ENCODE measurements at regions not wholly inside any gene's neighbourhood (a gene's known extent, or its start where the extent isn't known, plus 50 kb on each side); places are given as distances from the start of the nearest gene placed in this dataset.

DNA sequence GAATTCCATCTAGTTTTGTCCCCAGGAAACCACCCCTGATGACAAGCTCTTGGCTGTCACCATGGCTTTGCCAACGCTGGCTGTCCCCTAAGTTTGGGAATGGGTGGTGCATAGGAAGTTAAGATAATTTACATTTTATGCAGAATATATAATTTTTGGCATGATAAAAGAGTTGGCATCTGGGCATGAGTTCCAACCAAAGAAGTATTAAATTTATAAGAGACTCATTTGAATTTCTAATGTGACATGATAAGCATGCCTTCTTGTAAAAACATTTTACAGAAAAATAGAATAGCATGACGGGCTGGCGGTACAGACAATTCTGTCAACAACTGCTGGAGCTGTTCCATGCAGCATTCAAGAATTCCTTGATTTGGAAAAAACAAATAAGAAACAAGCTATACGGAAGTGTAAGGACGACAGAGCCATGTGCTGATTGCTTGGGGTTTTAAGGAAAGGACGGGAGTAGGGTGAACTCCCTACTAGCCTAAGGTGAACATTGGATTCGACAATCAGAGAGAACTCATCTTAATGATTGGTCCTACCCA is 106.8 kb upstream of the C1orf21 start:
- TF ChIP-seq, protein P1, sequence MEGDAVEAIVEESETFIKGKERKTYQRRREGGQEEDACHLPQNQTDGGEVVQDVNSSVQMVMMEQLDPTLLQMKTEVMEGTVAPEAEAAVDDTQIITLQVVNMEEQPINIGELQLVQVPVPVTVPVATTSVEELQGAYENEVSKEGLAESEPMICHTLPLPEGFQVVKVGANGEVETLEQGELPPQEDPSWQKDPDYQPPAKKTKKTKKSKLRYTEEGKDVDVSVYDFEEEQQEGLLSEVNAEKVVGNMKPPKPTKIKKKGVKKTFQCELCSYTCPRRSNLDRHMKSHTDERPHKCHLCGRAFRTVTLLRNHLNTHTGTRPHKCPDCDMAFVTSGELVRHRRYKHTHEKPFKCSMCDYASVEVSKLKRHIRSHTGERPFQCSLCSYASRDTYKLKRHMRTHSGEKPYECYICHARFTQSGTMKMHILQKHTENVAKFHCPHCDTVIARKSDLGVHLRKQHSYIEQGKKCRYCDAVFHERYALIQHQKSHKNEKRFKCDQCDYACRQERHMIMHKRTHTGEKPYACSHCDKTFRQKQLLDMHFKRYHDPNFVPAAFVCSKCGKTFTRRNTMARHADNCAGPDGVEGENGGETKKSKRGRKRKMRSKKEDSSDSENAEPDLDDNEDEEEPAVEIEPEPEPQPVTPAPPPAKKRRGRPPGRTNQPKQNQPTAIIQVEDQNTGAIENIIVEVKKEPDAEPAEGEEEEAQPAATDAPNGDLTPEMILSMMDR (IDR thresholded peaks at IDR 0.05; ENCODE audit: insufficient read depth, low read length, severe bottlenecking), result no peak
- H3K27me3 ChIP-seq (ENCODE audit: control insufficient read depth, insufficient read depth, low read length), result no peaks in the 10 kb centered on the region
- no peak for DNase-seq (ENCODE audit: low read depth)
- no peaks in the 10 kb centered on the region for H3K36me3 ChIP-seq (ENCODE audit: control insufficient read depth, insufficient read depth, low read length)
- FAIRE-seq, result no peak
- H3K4me3 ChIP-seq (ENCODE audit: low read depth, low read length), result no peak overlapping the region

DNA sequence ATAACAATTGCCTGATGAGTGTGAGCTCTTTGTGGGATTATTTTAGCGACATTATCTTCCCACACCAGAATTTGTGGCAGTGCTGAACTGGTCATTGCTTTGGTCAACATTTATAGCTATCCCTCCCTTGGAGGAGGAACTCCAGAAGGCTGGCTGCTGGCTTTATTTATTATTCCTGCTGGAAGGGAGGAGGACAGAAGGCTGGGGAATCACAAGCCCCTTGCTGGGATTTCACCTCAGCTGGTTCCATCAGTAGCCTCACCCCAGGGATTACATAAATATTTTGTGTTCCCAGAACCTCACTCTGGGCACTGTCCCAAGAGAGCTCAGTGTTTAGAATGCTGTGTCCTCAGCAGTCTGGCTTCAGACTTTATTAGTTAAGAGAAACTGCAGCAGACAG is 102.8 kb upstream of the C1orf21 start:
- no peak for FAIRE-seq
- TF ChIP-seq, protein P1 (IDR thresholded peaks at IDR 0.05; ENCODE audit: insufficient read depth, low read length, severe bottlenecking), result no peak
- DNase-seq (ENCODE audit: low read depth), result no peak

DNA sequence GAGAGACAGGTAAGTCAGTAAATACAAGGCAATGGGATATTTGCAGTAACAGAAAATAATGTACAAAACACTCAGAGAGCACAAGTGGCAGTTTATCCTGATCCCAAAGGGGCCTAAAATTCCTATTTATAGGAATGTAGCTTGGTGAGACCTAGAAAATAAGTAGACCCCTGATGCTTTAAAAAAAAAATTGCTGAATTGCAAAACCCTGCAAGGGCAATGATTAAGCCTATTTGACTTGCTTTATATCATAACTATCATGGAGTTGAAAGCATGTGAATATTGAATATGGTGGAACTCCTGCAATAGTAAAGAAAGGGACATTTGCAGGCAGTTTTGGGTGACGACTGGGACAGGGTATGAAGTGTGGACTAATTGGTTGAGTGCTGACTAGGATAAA is 101.9 kb upstream of the C1orf21 start:
- no peaks in the 10 kb centered on the region for H3K27me3 ChIP-seq (ENCODE audit: control insufficient read depth, insufficient read depth, low read length)
- no peaks in the 10 kb centered on the region for H3K36me3 ChIP-seq (ENCODE audit: control insufficient read depth, insufficient read depth, low read length)
- no peak for FAIRE-seq
- TF ChIP-seq, protein P1 (IDR thresholded peaks at IDR 0.05; ENCODE audit: insufficient read depth, low read length, severe bottlenecking), result no peak
- DNase-seq (ENCODE audit: low read depth), result no peak
- H3K4me3 ChIP-seq (ENCODE audit: low read depth, low read length), result no peak overlapping the region

More for the DNA sequence above, 102.8 kb upstream of the C1orf21 start:
- no peak overlapping the region for H3K4me3 ChIP-seq (ENCODE audit: low read depth, low read length)
- H3K36me3 ChIP-seq (ENCODE audit: control insufficient read depth, insufficient read depth, low read length), result no peaks in the 10 kb centered on the region
- H3K27me3 ChIP-seq (ENCODE audit: control insufficient read depth, insufficient read depth, low read length), result no peaks in the 10 kb centered on the region

DNA sequence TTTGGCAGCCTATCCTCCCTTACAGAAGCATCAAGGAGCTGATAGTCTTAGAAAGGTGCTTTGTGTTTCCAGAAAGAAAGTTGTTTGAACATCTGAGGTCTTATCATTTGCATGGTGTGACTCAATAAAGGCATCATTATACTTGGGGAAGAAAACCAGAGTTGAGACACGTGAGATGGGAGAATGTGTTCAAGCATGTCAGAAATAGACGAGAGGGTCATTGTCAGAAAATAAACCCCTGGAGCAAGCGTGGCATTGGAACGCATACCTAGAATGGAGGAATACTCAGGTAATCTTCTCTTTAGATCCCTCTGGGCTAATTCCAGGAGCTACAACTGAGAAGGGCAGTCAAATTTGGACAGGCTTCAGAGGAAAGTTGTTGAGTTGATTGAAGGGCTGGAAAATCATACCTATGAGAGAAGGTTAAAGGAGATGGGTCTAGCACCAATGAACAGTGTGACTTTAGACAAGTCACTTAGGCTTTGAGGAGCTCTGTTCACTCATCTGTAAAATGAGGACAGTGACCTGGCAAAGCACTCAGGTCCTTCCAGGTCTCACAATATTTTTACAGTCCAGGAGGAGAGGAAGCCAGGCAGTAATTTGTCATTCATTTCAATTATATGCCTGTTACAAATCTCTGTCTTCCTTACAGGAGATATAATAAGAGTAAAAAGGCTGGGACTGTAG is 101.3 kb upstream of the C1orf21 start:
- FAIRE-seq (no peak), DNase-seq (ENCODE audit: low read depth) (peak; percentile 79)
- TF ChIP-seq, protein P1 (IDR thresholded peaks at IDR 0.05; ENCODE audit: insufficient read depth, low read length, severe bottlenecking), result no peak

DNA sequence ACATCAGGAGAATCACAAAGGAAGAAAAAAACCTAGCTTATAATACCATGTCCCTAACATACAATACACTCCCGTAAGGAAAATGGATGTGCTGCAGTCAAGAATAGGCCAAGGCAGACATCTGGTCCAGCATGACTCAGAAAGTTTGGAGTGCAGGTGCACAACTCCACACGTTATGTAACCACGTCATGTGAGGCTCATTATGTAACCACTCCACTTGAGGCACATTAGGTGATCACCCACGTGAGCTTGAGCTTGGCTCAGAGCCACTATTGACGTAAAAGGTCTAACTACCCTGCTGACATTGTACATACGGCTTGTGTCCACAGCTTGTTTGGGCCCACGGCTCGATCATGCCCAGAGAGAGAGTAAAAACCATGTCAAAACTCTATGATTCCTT is 99.8 kb upstream of the C1orf21 start:
- TF ChIP-seq, protein P1 (IDR thresholded peaks at IDR 0.05; ENCODE audit: insufficient read depth, low read length, severe bottlenecking), result no peak
- H3K36me3 ChIP-seq (ENCODE audit: control insufficient read depth, insufficient read depth, low read length), result no peaks in the 10 kb centered on the region
- no peaks in the 10 kb centered on the region for H3K27me3 ChIP-seq (ENCODE audit: control insufficient read depth, insufficient read depth, low read length)
- no peak for FAIRE-seq
- H3K4me3 ChIP-seq (ENCODE audit: low read depth, low read length), result no peak overlapping the region
- DNase-seq (ENCODE audit: low read depth), result peak; percentile 17

More for the DNA sequence above, 101.3 kb upstream of the C1orf21 start:
- Histone ChIP-seq H3K36me3 (ENCODE audit: control insufficient read depth, insufficient read depth, low read length) (no peaks in the 10 kb centered on the region), H3K27me3 (ENCODE audit: control insufficient read depth, insufficient read depth, low read length) (no peaks in the 10 kb centered on the region), H3K4me3 (ENCODE audit: low read depth, low read length) (no peak overlapping the region)
